HEK293T (cell line): ENCODE measurements at regions not wholly inside any gene's neighbourhood (a gene's known extent, or its start where the extent isn't known, plus 50 kb on each side); places are given as distances from the start of the nearest gene placed in this dataset.
"Not testable (repeated sequence)": the region's sequence is repeated elsewhere in the genome, so short reads cannot be mapped to it uniquely, and the experiment has no call there.

Source experiments
- CTCF ChIA-PET: fragments of 350-600 bp; formaldehyde crosslinking; extraction: SDS; loops from one replicate; lab custom pipeline; 2021; ENCODE audit warnings: antibody characterized with exemption, inconsistent platforms; lab: Yijun Ruan, JAX
- POLR2A ChIA-PET: fragments of 350-600 bp; formaldehyde crosslinking; extraction: SDS; loops from one replicate; lab custom pipeline; 2020; ENCODE audit warnings: antibody characterized with exemption, inconsistent platforms; lab: Yijun Ruan, JAX
- DNase-seq: peaks from one replicate; pipeline ENCODE4 v3.0.0; 2012; ENCODE audit warnings: mixed read lengths; ENCODE audit errors: extremely low spot score
- ARNT ChIP-seq: fragments of 450-650 bp; IDR thresholded peaks from 2 replicates; pipeline ENCODE4 v1.6.1; 2017; ENCODE audit warnings: mild to moderate bottlenecking
- BHLHE40 ChIP-seq: fragments of 450-650 bp; IDR thresholded peaks from 2 replicates; pipeline ENCODE4 v1.6.1; 2016; ENCODE audit warnings: mild to moderate bottlenecking, moderate library complexity, borderline replicate concordance
- CTBP1 ChIP-seq: fragments of 450-650 bp; IDR thresholded peaks from 2 replicates; pipeline ENCODE4 v1.6.1; 2016; ENCODE audit warnings: borderline replicate concordance
- ELF4 ChIP-seq: fragments of 450-650 bp; IDR thresholded peaks from 2 replicates; pipeline ENCODE4 v1.6.1; 2017; ENCODE audit warnings: antibody characterized with exemption
- FOXA1 ChIP-seq: fragments of 450-650 bp; IDR thresholded peaks from 2 replicates; pipeline ENCODE4 v1.6.1; 2016; ENCODE audit warnings: mild to moderate bottlenecking
- FOXK2 ChIP-seq: fragments of 450-650 bp; IDR thresholded peaks from 2 replicates; pipeline ENCODE4 v1.6.1; 2016; ENCODE audit warnings: mild to moderate bottlenecking
- FOXM1 ChIP-seq: fragments of 450-650 bp; IDR thresholded peaks from 2 replicates; pipeline ENCODE4 v1.6.1; 2017; ENCODE audit warnings: mild to moderate bottlenecking, borderline replicate concordance
- HDGF ChIP-seq: fragments of 450-650 bp; IDR thresholded peaks from 2 replicates; pipeline ENCODE4 v1.6.1; 2017; ENCODE audit warnings: antibody characterized with exemption, borderline replicate concordance
- L3MBTL2 ChIP-seq: fragments of 450-650 bp; conservative IDR thresholded peaks from 2 replicates; pipeline ENCODE4 v1.6.1; 2016; ENCODE audit warnings: mild to moderate bottlenecking
- LEF1 ChIP-seq: fragments of 450-650 bp; IDR thresholded peaks from 2 replicates; pipeline ENCODE4 v1.6.1; 2017; ENCODE audit warnings: mild to moderate bottlenecking, borderline replicate concordance
- NFRKB ChIP-seq: fragments of 450-650 bp; IDR thresholded peaks from 2 replicates; pipeline ENCODE4 v1.6.1; 2016; ENCODE audit warnings: mild to moderate bottlenecking, moderate library complexity
- PKNOX1 ChIP-seq: fragments of 450-650 bp; IDR thresholded peaks from 2 replicates; pipeline ENCODE4 v1.6.1; 2016
- SP1 ChIP-seq: fragments of 450-650 bp; IDR thresholded peaks from 2 replicates; pipeline ENCODE4 v1.6.1; 2017
- SUZ12 ChIP-seq: fragments of 450-650 bp; IDR thresholded peaks from 2 replicates; pipeline ENCODE4 v1.6.1; 2016; ENCODE audit warnings: mild to moderate bottlenecking
- TARDBP ChIP-seq: fragments of 450-650 bp; IDR thresholded peaks from 2 replicates; pipeline ENCODE4 v1.6.1; 2016
- ZNF384 ChIP-seq: fragments of 450-650 bp; IDR thresholded peaks from 2 replicates; pipeline ENCODE4 v1.6.1; 2016

- CTCF ChIA-PET: no interaction called here
- POLR2A ChIA-PET: no interaction called here
- TF ChIP-seq NFRKB (no peak), FOXM1 (no peak), BHLHE40 (no peak), CTBP1 (no peak), L3MBTL2 (no peak), FOXA1 (no peak), FOXK2 (no peak), TARDBP (no peak), SP1 (no peak), ZNF384 (no peak), SUZ12 (no peak)
- no peak for DNase-seq
Observed at GRCh38 chr13:107941345-107942029, 273.8 kb downstream of the LIG4 start.

- CTCF ChIA-PET: no interaction called here
- TF ChIP-seq HDGF (no peak), BHLHE40 (no peak), FOXK2 (no peak), PKNOX1 (no peak), TARDBP (no peak), NFRKB (no peak), FOXM1 (no peak), ZNF384 (no peak), SP1 (no peak), L3MBTL2 (no peak), CTBP1 (no peak)
- POLR2A ChIA-PET: no interaction called here
- DNase-seq: no peak
Observed at GRCh38 chr13:107937848-107938247, 277.5 kb downstream of the LIG4 start.

GRCh38 chr13:107931056-107931455 lies 284.3 kb downstream of the LIG4 start:
- ChIA-PET POLR2A (no interaction called here), CTCF (no interaction called here)
- TF ChIP-seq NFRKB (no peak), ARNT (no peak), SP1 (no peak), CTBP1 (no peak), FOXK2 (no peak), PKNOX1 (no peak), ZNF384 (no peak), TARDBP (no peak), FOXA1 (no peak), LEF1 (no peak), FOXM1 (no peak)
- DNase-seq: no peak

GRCh38 chr13:107928762-107929161 lies 286.6 kb downstream of the LIG4 start:
- DNase-seq: no peak
- TF ChIP-seq CTBP1 (no peak), LEF1 (no peak), ARNT (no peak), FOXA1 (no peak), L3MBTL2 (no peak), BHLHE40 (no peak), SP1 (no peak), NFRKB (no peak), ZNF384 (no peak), TARDBP (no peak), FOXM1 (no peak)
- CTCF ChIA-PET: no interaction called here
- POLR2A ChIA-PET: no interaction called here

- DNase-seq: no peak
- POLR2A ChIA-PET: no interaction called here
- CTCF ChIA-PET: no interaction called here
- TF ChIP-seq NFRKB (no peak), FOXK2 (no peak), ZNF384 (no peak), LEF1 (no peak), FOXM1 (no peak)
Observed at GRCh38 chr13:107927557-107927956, 287.8 kb downstream of the LIG4 start.

- POLR2A ChIA-PET, DNase-seq, CTCF ChIA-PET: not testable (repeated sequence)
Observed at GRCh38 chr13:107926515-107926914, 288.8 kb downstream of the LIG4 start.

- CTCF ChIA-PET, DNase-seq, POLR2A ChIA-PET: not testable (repeated sequence)
Observed at GRCh38 chr13:107916902-107917301, 298.4 kb downstream of the LIG4 start.

GRCh38 chr13:107912745-107913144 lies 302.6 kb downstream of the LIG4 start:
- POLR2A ChIA-PET: no interaction called here
- CTCF ChIA-PET: no interaction called here
- TF ChIP-seq L3MBTL2: no peak
- TF ChIP-seq LEF1: no peak
- TF ChIP-seq FOXK2: no peak
- no peak for TF ChIP-seq ARNT
- no peak for TF ChIP-seq FOXA1
- TF ChIP-seq CTBP1: no peak
- TF ChIP-seq FOXM1: no peak
- no peak for TF ChIP-seq HDGF
- no peak for TF ChIP-seq ELF4
- no peak for TF ChIP-seq ZNF384
- TF ChIP-seq PKNOX1: no peak
- no peak for TF ChIP-seq NFRKB
- DNase-seq: no peak
